A549 (cell line): ENCODE measurements at regions not wholly inside any gene's neighbourhood (a gene's known extent, or its start where the extent isn't known, plus 50 kb on each side); places are given as distances from the start of the nearest gene placed in this dataset.

ENCODE experiments used
- MAZ ChIP-seq: fragments of 150-350 bp; IDR thresholded peaks from 2 replicates; pipeline ENCODE4 v1.6.1; 2014; ENCODE audit warnings: antibody characterized with exemption, low read depth, low read length, borderline replicate concordance
- TF ChIP-seq, protein P1 (sequence below): fragments of >200 bp; sonication (Bioruptor Twin); formaldehyde crosslinking; IDR thresholded peaks from 3 replicates; pipeline ENCODE4 v1.5.1; 2016

DNA sequence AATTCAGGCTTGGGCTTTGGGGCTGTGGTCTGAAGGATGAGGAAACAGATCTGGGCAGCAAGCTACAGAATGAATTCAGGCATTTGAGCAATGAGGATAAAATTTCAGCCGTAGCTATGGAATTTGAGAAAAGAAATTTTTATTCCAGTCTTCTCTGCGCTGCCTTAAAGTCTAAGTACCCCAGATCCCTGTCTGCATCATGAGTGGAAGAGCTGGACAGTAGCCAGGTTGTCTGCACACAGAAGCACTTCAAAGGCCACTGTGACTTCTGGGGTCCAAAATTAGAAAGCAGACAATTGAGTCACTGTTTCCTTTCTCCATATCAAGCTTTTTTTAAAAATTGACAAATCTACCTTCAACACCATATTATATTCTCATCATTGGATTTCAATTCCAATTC lies 787.6 kb upstream of the GCFC2 start:
- TF ChIP-seq, protein P1, sequence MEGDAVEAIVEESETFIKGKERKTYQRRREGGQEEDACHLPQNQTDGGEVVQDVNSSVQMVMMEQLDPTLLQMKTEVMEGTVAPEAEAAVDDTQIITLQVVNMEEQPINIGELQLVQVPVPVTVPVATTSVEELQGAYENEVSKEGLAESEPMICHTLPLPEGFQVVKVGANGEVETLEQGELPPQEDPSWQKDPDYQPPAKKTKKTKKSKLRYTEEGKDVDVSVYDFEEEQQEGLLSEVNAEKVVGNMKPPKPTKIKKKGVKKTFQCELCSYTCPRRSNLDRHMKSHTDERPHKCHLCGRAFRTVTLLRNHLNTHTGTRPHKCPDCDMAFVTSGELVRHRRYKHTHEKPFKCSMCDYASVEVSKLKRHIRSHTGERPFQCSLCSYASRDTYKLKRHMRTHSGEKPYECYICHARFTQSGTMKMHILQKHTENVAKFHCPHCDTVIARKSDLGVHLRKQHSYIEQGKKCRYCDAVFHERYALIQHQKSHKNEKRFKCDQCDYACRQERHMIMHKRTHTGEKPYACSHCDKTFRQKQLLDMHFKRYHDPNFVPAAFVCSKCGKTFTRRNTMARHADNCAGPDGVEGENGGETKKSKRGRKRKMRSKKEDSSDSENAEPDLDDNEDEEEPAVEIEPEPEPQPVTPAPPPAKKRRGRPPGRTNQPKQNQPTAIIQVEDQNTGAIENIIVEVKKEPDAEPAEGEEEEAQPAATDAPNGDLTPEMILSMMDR: no peak
- no peak for TF ChIP-seq MAZ
